Ammon's horn (tissue), 1 donor: ENCODE measurements at regions not wholly inside any gene's neighbourhood (a gene's known extent, or its start where the extent isn't known, plus 50 kb on each side); places are given as distances from the start of the nearest gene placed in this dataset.

Experiments
- DNase-seq: peaks from one replicate; pipeline ENCODE4 v3.0.0-alpha.2; 2016; ENCODE audit warnings: low spot score

GRCh38 chr6:6525933-6526332 is 62.6 kb upstream of the LY86 start:
- DNase-seq, result no peak

GRCh38 chr6:6529275-6529674 is 59.2 kb upstream of the LY86 start:
- DNase-seq, result no peak

- DNase-seq, result no peak
Measured at GRCh38 chr6:6533176-6533575, 55.3 kb upstream of the LY86 start.

GRCh38 chr6:6534399-6534798 is 54.1 kb upstream of the LY86 start:
- DNase-seq, result no peak

- DNase-seq, result no peak
Measured at GRCh38 chr6:6537488-6538260, 50.8 kb upstream of the LY86 start.

GRCh38 chr6:6538261-6538660 is 50.3 kb upstream of the LY86 start:
- no peak for DNase-seq
